ENCODE measurements at regions not wholly inside any gene's neighbourhood (a gene's known extent, or its start where the extent isn't known, plus 50 kb on each side); places are given as distances from the start of the nearest gene placed in this dataset.
A peak's percentile ranks its signal among the peaks of the same experiment; 100 is the strongest.

DNA sequence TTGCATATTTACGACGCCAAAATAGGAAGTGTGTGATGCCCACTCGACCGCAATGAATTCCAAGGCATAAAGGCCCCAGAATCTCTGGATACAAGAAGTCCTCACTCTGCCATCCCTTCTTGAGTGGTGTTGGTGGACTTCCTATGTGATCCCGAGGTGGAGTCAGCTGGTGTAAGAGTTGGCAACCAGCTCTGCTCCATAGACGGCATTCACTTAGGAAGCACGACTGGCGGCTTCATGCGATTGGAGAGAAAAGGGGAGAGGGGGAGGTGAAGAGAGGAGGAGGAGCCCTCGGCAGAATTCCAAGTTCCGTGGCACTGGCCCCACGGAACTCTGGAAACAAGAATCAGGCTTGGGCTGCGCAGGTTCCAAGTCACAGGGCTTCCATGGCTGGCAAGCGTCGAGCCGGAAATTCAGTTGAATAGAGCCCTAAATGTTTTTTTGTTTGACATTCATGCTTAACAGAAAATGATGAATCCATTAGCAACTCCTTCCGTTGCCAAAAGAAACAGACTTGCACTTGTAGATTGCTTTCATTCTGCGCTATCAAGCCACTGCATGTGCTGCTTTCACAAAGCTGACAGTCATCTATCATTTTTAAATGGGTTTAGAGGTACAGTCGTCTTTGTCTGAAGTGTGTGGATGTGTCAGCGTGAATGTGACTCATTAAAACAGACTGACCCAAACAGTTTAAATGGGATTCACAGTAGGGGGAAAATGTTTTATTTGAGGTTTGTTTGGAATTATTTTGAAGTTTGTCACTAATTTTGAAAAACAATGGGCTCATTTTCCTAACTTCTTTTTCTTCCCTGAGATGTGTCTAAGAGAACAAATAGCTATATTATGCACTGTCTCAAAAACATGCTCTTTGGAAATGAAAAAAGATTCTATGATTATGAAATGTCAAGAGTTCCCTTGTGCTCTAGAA lies 428.3 kb upstream of the ATP11B start:
- peak overlapping the region; percentile 54 for H3K4me3 ChIP-seq (ENCODE audit: low read length)
- peaks cover 17% of the 10 kb centered on the region for H3K4me1 ChIP-seq (ENCODE audit: control insufficient read depth, insufficient read depth, low read length)
- H3K4me2 ChIP-seq (ENCODE audit: low read length) = peak overlapping the region; percentile 79
- H3K9ac ChIP-seq (ENCODE audit: low read depth, low read length) = no peak overlapping the region
- no peaks in the 10 kb centered on the region for H3K9me3 ChIP-seq (replicated peaks; ENCODE audit: low read length)
- no peaks in the 10 kb centered on the region for H3K36me3 ChIP-seq (ENCODE audit: insufficient read depth, low read length)
- H3K27me3 ChIP-seq (ENCODE audit: control insufficient read depth, insufficient read depth, low read length) = peaks cover 3% of the 10 kb centered on the region

- Histone ChIP-seq H3K4me1 (ENCODE audit: control insufficient read depth, insufficient read depth, low read length) (peaks cover 24% of the 10 kb centered on the region), H3K4me3 (ENCODE audit: low read length) (no peak overlapping the region), H3K4me2 (ENCODE audit: low read length) (no peak overlapping the region), H3K36me3 (ENCODE audit: insufficient read depth, low read length) (no peaks in the 10 kb centered on the region), H3K9ac (ENCODE audit: low read depth, low read length) (no peak overlapping the region), H3K27me3 (ENCODE audit: control insufficient read depth, insufficient read depth, low read length) (peaks cover 3% of the 10 kb centered on the region), H3K9me3 (replicated peaks; ENCODE audit: low read length) (no peaks in the 10 kb centered on the region)
Measured at GRCh38 chr3:182366746-182367145, 426.6 kb upstream of the ATP11B start.

DNA sequence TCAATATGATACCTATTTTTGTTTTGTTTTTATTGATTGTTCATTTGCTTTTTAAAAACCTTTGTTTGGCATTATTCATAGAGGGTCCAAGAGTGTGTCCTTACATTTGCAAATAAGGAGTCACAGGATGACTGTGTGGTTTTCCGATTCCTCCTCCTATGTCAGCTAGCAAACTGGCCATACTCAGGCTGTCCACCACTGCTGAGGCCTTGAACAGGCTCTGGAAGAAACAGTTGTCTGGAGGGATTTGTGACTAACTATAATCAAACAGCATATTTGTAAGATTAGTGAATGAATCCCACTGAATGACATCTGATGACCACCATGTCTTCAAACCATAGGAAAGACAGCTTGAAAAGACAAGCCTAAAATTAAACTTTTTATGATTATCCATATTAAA lies 423.4 kb upstream of the ATP11B start:
- H3K4me3 ChIP-seq (ENCODE audit: low read length) = no peak overlapping the region
- peaks cover 17% of the 10 kb centered on the region for H3K4me1 ChIP-seq (ENCODE audit: control insufficient read depth, insufficient read depth, low read length)
- H3K9ac ChIP-seq (ENCODE audit: low read depth, low read length) = no peak overlapping the region
- no peaks in the 10 kb centered on the region for H3K36me3 ChIP-seq (ENCODE audit: insufficient read depth, low read length)
- no peak overlapping the region for H3K4me2 ChIP-seq (ENCODE audit: low read length)
- H3K27me3 ChIP-seq (ENCODE audit: control insufficient read depth, insufficient read depth, low read length) = peaks cover 4% of the 10 kb centered on the region
- H3K9me3 ChIP-seq (replicated peaks; ENCODE audit: low read length) = no peaks in the 10 kb centered on the region

GRCh38 chr3:182370949-182371348 lies 422.4 kb upstream of the ATP11B start:
- H3K9me3 ChIP-seq (replicated peaks; ENCODE audit: low read length) = no peaks in the 10 kb centered on the region
- no peak overlapping the region for H3K4me2 ChIP-seq (ENCODE audit: low read length)
- H3K9ac ChIP-seq (ENCODE audit: low read depth, low read length) = no peak overlapping the region
- peaks cover 4% of the 10 kb centered on the region for H3K27me3 ChIP-seq (ENCODE audit: control insufficient read depth, insufficient read depth, low read length)
- no peak overlapping the region for H3K4me3 ChIP-seq (ENCODE audit: low read length)
- H3K36me3 ChIP-seq (ENCODE audit: insufficient read depth, low read length) = no peaks in the 10 kb centered on the region
- peaks cover 7% of the 10 kb centered on the region for H3K4me1 ChIP-seq (ENCODE audit: control insufficient read depth, insufficient read depth, low read length)

DNA sequence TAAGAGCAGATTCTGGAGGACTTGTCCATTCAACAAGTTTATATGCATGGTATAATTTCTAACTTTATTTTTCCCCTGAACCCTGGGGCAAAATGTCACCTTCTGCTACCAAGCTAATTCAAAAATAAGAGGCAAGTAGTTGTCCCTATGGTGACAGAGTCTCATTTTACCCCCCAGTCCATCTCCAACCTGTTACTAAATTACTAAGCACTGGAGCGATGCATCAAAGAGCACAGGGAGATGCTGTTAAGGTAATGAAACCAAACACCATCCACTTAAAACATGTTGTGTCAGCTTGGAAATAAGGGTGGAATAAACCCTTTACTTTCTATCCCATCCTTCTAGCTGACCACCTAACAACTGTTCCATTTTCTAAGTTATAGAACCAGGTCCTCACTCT lies 417.4 kb upstream of the ATP11B start:
- H3K36me3 ChIP-seq (ENCODE audit: insufficient read depth, low read length) = no peaks in the 10 kb centered on the region
- H3K27me3 ChIP-seq (ENCODE audit: control insufficient read depth, insufficient read depth, low read length) = peaks cover 4% of the 10 kb centered on the region
- no peak overlapping the region for H3K4me3 ChIP-seq (ENCODE audit: low read length)
- peaks cover 5% of the 10 kb centered on the region for H3K4me1 ChIP-seq (ENCODE audit: control insufficient read depth, insufficient read depth, low read length)
- no peak overlapping the region for H3K4me2 ChIP-seq (ENCODE audit: low read length)
- H3K9me3 ChIP-seq (replicated peaks; ENCODE audit: low read length) = no peaks in the 10 kb centered on the region
- no peak overlapping the region for H3K9ac ChIP-seq (ENCODE audit: low read depth, low read length)

GRCh38 chr3:182382112-182382857 lies 411.0 kb upstream of the ATP11B start:
- Histone ChIP-seq H3K4me2 (ENCODE audit: low read length) (no peak overlapping the region), H3K4me3 (ENCODE audit: low read length) (no peak overlapping the region), H3K4me1 (ENCODE audit: control insufficient read depth, insufficient read depth, low read length) (peaks cover 11% of the 10 kb centered on the region), H3K27me3 (ENCODE audit: control insufficient read depth, insufficient read depth, low read length) (no peaks in the 10 kb centered on the region), H3K9ac (ENCODE audit: low read depth, low read length) (no peak overlapping the region), H3K9me3 (replicated peaks; ENCODE audit: low read length) (no peaks in the 10 kb centered on the region), H3K36me3 (ENCODE audit: insufficient read depth, low read length) (no peaks in the 10 kb centered on the region)

GRCh38 chr3:182384221-182384620 lies 409.1 kb upstream of the ATP11B start:
- Histone ChIP-seq H3K36me3 (ENCODE audit: insufficient read depth, low read length) (no peaks in the 10 kb centered on the region), H3K4me2 (ENCODE audit: low read length) (peak overlapping the region; percentile 7), H3K27me3 (ENCODE audit: control insufficient read depth, insufficient read depth, low read length) (no peaks in the 10 kb centered on the region), H3K4me1 (ENCODE audit: control insufficient read depth, insufficient read depth, low read length) (peaks cover 11% of the 10 kb centered on the region), H3K9ac (ENCODE audit: low read depth, low read length) (no peak overlapping the region), H3K4me3 (ENCODE audit: low read length) (no peak overlapping the region), H3K9me3 (replicated peaks; ENCODE audit: low read length) (no peaks in the 10 kb centered on the region)

DNA sequence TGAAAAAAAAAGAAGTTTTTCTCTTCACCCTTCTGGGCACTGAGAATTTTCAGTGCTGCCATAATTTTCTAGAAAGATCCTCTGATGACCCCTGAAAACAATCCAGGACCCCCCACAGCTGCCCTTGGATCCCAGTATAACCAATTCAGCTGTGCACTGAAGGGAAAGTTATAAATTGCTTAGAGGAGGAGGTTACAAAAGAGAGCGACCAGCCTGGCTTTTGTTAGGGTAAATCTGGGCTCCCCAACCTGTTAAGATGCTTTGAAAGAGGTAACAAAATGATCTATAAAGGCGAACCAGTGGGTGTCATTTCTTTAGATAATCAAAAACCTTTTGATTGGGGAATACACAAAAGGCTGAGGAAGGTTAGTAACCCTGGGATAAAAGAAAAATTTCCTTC lies 407.9 kb upstream of the ATP11B start:
- peaks cover 11% of the 10 kb centered on the region for H3K4me1 ChIP-seq (ENCODE audit: control insufficient read depth, insufficient read depth, low read length)
- no peak overlapping the region for H3K4me2 ChIP-seq (ENCODE audit: low read length)
- H3K9me3 ChIP-seq (replicated peaks; ENCODE audit: low read length) = no peaks in the 10 kb centered on the region
- H3K4me3 ChIP-seq (ENCODE audit: low read length) = no peak overlapping the region
- no peak overlapping the region for H3K9ac ChIP-seq (ENCODE audit: low read depth, low read length)
- H3K36me3 ChIP-seq (ENCODE audit: insufficient read depth, low read length) = no peaks in the 10 kb centered on the region
- no peaks in the 10 kb centered on the region for H3K27me3 ChIP-seq (ENCODE audit: control insufficient read depth, insufficient read depth, low read length)

- no peak overlapping the region for H3K4me2 ChIP-seq (ENCODE audit: low read length)
- no peaks in the 10 kb centered on the region for H3K27me3 ChIP-seq (ENCODE audit: control insufficient read depth, insufficient read depth, low read length)
- H3K4me3 ChIP-seq (ENCODE audit: low read length) = no peak overlapping the region
- no peaks in the 10 kb centered on the region for H3K9me3 ChIP-seq (replicated peaks; ENCODE audit: low read length)
- peaks cover 11% of the 10 kb centered on the region for H3K4me1 ChIP-seq (ENCODE audit: control insufficient read depth, insufficient read depth, low read length)
- no peaks in the 10 kb centered on the region for H3K36me3 ChIP-seq (ENCODE audit: insufficient read depth, low read length)
- H3K9ac ChIP-seq (ENCODE audit: low read depth, low read length) = no peak overlapping the region
Measured at GRCh38 chr3:182388506-182388905, 404.8 kb upstream of the ATP11B start.

DNA sequence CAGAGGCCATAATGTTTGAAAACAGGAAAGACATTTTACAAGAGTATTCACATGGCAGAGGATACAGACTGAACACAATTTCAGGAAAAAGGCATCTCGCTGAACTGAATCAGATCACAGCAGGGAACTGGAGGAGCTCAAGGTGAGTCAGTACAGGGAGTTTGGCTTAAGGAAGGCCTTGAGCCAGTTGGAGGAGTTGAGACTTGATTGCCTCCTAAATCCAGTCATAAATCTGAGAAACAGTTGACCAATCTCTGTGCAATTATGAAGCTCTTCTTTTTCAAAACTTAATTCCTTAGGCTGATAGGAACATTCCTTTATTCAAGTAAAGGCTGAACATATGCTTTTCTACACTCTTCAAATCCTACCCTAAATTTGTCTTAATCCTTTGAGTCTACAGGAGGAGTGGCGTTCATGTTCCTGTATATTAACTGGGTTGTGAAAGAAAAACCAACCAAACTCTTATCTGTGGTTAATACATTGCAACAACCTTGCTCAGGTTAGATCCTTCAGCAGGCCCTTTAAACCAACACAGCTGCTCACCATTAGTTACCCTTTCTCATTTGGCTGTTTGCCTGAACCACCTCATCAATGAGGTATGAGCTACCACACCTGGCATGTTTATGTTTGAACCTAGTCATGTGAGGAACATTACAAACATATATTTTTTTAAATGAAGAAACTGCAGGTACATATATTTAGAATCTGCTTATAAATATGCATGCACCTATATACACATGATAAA lies 404.1 kb upstream of the ATP11B start:
- H3K4me1 ChIP-seq (ENCODE audit: control insufficient read depth, insufficient read depth, low read length) = peaks cover 5% of the 10 kb centered on the region
- no peak overlapping the region for H3K4me3 ChIP-seq (ENCODE audit: low read length)
- no peaks in the 10 kb centered on the region for H3K27me3 ChIP-seq (ENCODE audit: control insufficient read depth, insufficient read depth, low read length)
- H3K4me2 ChIP-seq (ENCODE audit: low read length) = no peak overlapping the region
- no peak overlapping the region for H3K9ac ChIP-seq (ENCODE audit: low read depth, low read length)
- H3K9me3 ChIP-seq (replicated peaks; ENCODE audit: low read length) = no peaks in the 10 kb centered on the region
- H3K36me3 ChIP-seq (ENCODE audit: insufficient read depth, low read length) = no peaks in the 10 kb centered on the region

DNA sequence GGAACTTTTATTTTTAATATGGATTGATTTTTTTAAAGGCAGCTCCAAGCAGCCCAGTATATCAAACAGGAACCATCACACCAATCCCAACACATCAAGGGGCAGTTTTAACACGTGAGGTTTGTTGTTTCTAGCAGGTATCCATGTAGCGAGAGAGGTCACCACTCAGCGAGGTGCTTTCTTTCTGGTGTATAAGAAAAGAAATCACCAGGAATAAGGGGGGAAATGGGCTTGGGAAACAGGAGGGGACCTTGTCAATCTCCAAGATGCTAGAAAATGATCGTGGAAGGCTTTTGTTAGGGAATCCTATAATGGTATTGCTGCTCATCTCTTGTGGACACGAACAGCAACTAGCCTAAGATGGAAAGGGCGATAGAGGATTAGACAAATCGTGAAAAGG lies 402.9 kb upstream of the ATP11B start:
- H3K9ac ChIP-seq (ENCODE audit: low read depth, low read length) = no peak overlapping the region
- H3K36me3 ChIP-seq (ENCODE audit: insufficient read depth, low read length) = no peaks in the 10 kb centered on the region
- no peaks in the 10 kb centered on the region for H3K4me1 ChIP-seq (ENCODE audit: control insufficient read depth, insufficient read depth, low read length)

More for the DNA sequence above, 402.9 kb upstream of the ATP11B start:
- H3K27me3 ChIP-seq (ENCODE audit: control insufficient read depth, insufficient read depth, low read length) = no peaks in the 10 kb centered on the region
- no peak overlapping the region for H3K4me3 ChIP-seq (ENCODE audit: low read length)
- no peak overlapping the region for H3K4me2 ChIP-seq (ENCODE audit: low read length)
- no peaks in the 10 kb centered on the region for H3K9me3 ChIP-seq (replicated peaks; ENCODE audit: low read length)
